ENCODE measurements at regions not wholly inside any gene's neighbourhood (a gene's known extent, or its start where the extent isn't known, plus 50 kb on each side); places are given as distances from the start of the nearest gene placed in this dataset.
"Not testable (repeated sequence)": the region's sequence is repeated elsewhere in the genome, so short reads cannot be mapped to it uniquely, and the experiment has no call there.

- H3K36me3 Mint-ChIP-seq = peaks cover 4 to 13% (median 5%) of the 10 kb centered on the region in 5 donors
- H3K9me3 Mint-ChIP-seq = peaks cover 4 to 25% (median 18%) of the 10 kb centered on the region in 11 donors
- no peak for ATAC-seq
- Histone ChIP-seq H3K27ac (ENCODE audit: low read depth, low read length) (no peak overlapping the region), H3K4me3 (ENCODE audit: low read length) (no peak overlapping the region), H3K27me3 (ENCODE audit: control insufficient read depth in 2 of 2, insufficient read depth in 2 of 2, low read length in 2 of 2) (no peaks in the 10 kb centered on the region), H3K9me3 (ENCODE audit: control insufficient read depth in 2 of 3, low read length in 3 of 3) (peaks cover 0 to 22% (median 0%) of the 10 kb centered on the region in 3 experiments), H3K36me3 (ENCODE audit: control insufficient read depth in 2 of 3, insufficient read depth in 3 of 3, low read length in 3 of 3) (no peaks in the 10 kb centered on the region), H3K4me1 (ENCODE audit: control insufficient read depth in 2 of 2, insufficient read depth in 2 of 2, low read length in 2 of 2) (no peaks in the 10 kb centered on the region)
- intact Hi-C loops (cut with micrococcal nuclease) = no loop called here
- peaks cover 0 to 21% (median 9%) of the 10 kb centered on the region in 5 donors for H3K27me3 Mint-ChIP-seq
- CTCF ChIA-PET = no interaction called here
- no peak overlapping the region for H3K27ac Mint-ChIP-seq
- H3K4me1 Mint-ChIP-seq = peaks cover 5 to 12% (median 6%) of the 10 kb centered on the region in 7 donors
- no peak overlapping the region for H3K4me3 Mint-ChIP-seq
- POLR2A ChIA-PET = no interaction called here
- DNase-seq = no peak
Observed at GRCh38 chr3:194054016-194054415, 81.9 kb upstream of the HES1 start.

- peaks cover 5 to 12% (median 6%) of the 10 kb centered on the region in 7 donors for H3K4me1 Mint-ChIP-seq
- peaks cover 4 to 13% (median 5%) of the 10 kb centered on the region in 5 donors for H3K36me3 Mint-ChIP-seq
- ChIA-PET CTCF (no interaction called here), POLR2A (no interaction called here)
- peaks cover 0 to 21% (median 9%) of the 10 kb centered on the region in 5 donors for H3K27me3 Mint-ChIP-seq
- DNase-seq = no peak
- H3K4me3 ChIP-seq (ENCODE audit: low read length) = no peak overlapping the region
- peaks cover 4 to 23% (median 18%) of the 10 kb centered on the region in 11 donors for H3K9me3 Mint-ChIP-seq
- no peaks in the 10 kb centered on the region for H3K36me3 ChIP-seq (ENCODE audit: control insufficient read depth in 2 of 3, insufficient read depth in 3 of 3, low read length in 3 of 3)
- no peak overlapping the region for H3K4me3 Mint-ChIP-seq
- H3K9me3 ChIP-seq (ENCODE audit: control insufficient read depth in 2 of 3, low read length in 3 of 3) = peaks cover 0 to 22% (median 0%) of the 10 kb centered on the region in 3 experiments
- H3K4me1 ChIP-seq (ENCODE audit: control insufficient read depth in 2 of 2, insufficient read depth in 2 of 2, low read length in 2 of 2) = no peaks in the 10 kb centered on the region
- H3K27ac ChIP-seq (ENCODE audit: low read depth, low read length) = no peak overlapping the region
- no peak overlapping the region for H3K27ac Mint-ChIP-seq
- intact Hi-C loops (cut with micrococcal nuclease) = no loop called here
- no peaks in the 10 kb centered on the region for H3K27me3 ChIP-seq (ENCODE audit: control insufficient read depth in 2 of 2, insufficient read depth in 2 of 2, low read length in 2 of 2)
- no peak for ATAC-seq
Observed at GRCh38 chr3:194054540-194054939, 81.4 kb upstream of the HES1 start.

DNA sequence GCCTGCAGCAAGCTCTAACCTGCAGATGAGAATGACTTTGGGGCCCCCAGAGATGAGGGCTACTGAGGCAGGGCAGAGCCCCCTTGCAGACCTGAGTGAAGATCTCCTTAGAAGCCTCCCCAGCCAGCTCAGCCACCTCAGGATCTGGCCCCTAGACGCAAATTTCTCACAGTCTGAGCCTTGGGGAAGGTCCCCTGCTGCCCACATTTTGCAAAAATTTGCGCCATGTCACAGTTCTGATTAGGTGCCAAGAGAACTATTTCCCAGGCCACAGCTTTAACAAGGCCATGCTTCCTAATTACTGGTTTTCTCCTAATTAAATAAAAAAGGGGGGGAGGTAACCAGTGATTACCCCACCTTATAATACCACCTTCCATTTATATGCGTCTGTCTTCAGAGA lies 81.0 kb upstream of the HES1 start:
- H3K36me3 Mint-ChIP-seq = peaks cover 4 to 13% (median 5%) of the 10 kb centered on the region in 5 donors
- Histone ChIP-seq H3K9me3 (ENCODE audit: control insufficient read depth in 2 of 3, low read length in 3 of 3) (peaks cover 0 to 22% (median 0%) of the 10 kb centered on the region in 3 experiments), H3K4me3 (ENCODE audit: low read length) (no peak overlapping the region), H3K4me1 (ENCODE audit: control insufficient read depth in 2 of 2, insufficient read depth in 2 of 2, low read length in 2 of 2) (no peaks in the 10 kb centered on the region), H3K27ac (ENCODE audit: low read depth, low read length) (no peak overlapping the region), H3K36me3 (ENCODE audit: control insufficient read depth in 2 of 3, insufficient read depth in 3 of 3, low read length in 3 of 3) (no peaks in the 10 kb centered on the region), H3K27me3 (ENCODE audit: control insufficient read depth in 2 of 2, insufficient read depth in 2 of 2, low read length in 2 of 2) (no peaks in the 10 kb centered on the region)
- DNase-seq (no peak), ATAC-seq (no peak)
- H3K4me1 Mint-ChIP-seq = peaks cover 5 to 12% (median 6%) of the 10 kb centered on the region in 7 donors
- H3K27me3 Mint-ChIP-seq = peaks cover 0 to 21% (median 9%) of the 10 kb centered on the region in 5 donors
- ChIA-PET CTCF (no interaction called here), POLR2A (no interaction called here)
- intact Hi-C loops (cut with micrococcal nuclease) = no loop called here
- H3K9me3 Mint-ChIP-seq = peaks cover 4 to 23% (median 18%) of the 10 kb centered on the region in 11 donors
- no peak overlapping the region for H3K4me3 Mint-ChIP-seq
- H3K27ac Mint-ChIP-seq = no peak overlapping the region

- peaks cover 5 to 12% (median 6%) of the 10 kb centered on the region in 7 donors for H3K4me1 Mint-ChIP-seq
- H3K27me3 ChIP-seq (ENCODE audit: control insufficient read depth in 2 of 2, insufficient read depth in 2 of 2, low read length in 2 of 2); H3K4me1 ChIP-seq (ENCODE audit: control insufficient read depth in 2 of 2, insufficient read depth in 2 of 2, low read length in 2 of 2); H3K36me3 Mint-ChIP-seq; DNase-seq; POLR2A ChIA-PET; H3K27ac ChIP-seq (ENCODE audit: low read depth, low read length); H3K4me3 ChIP-seq (ENCODE audit: low read length); CTCF ChIA-PET; ATAC-seq; H3K36me3 ChIP-seq (ENCODE audit: control insufficient read depth in 2 of 3, insufficient read depth in 3 of 3, low read length in 3 of 3); H3K9me3 ChIP-seq (ENCODE audit: control insufficient read depth in 2 of 3, low read length in 3 of 3); intact Hi-C loops (cut with micrococcal nuclease): not testable (repeated sequence)
- H3K4me3 Mint-ChIP-seq = peak overlapping the region in 3 of 10 donors; percentile 25 to 65 (median 31)
- peaks cover 0 to 11% (median 8%) of the 10 kb centered on the region in 11 donors for H3K9me3 Mint-ChIP-seq
- peaks cover 0 to 21% (median 9%) of the 10 kb centered on the region in 5 donors for H3K27me3 Mint-ChIP-seq
- peak overlapping the region in 1 of 9 donors; percentile 13 for H3K27ac Mint-ChIP-seq
Observed at GRCh38 chr3:194056323-194056722, 79.6 kb upstream of the HES1 start.

GRCh38 chr3:194056731-194057415 lies 79.1 kb upstream of the HES1 start:
- peaks cover 0 to 3% (median 2%) of the 10 kb centered on the region in 5 donors for H3K36me3 Mint-ChIP-seq
- intact Hi-C loops (cut with micrococcal nuclease) = no loop called here
- H3K9me3 Mint-ChIP-seq = peaks cover 0 to 7% (median 4%) of the 10 kb centered on the region in 11 donors
- no peaks in the 10 kb centered on the region for H3K36me3 ChIP-seq (ENCODE audit: control insufficient read depth in 2 of 3, insufficient read depth in 3 of 3, low read length in 3 of 3)
- H3K27me3 Mint-ChIP-seq = peaks cover 0 to 21% (median 9%) of the 10 kb centered on the region in 5 donors
- H3K9me3 ChIP-seq (ENCODE audit: control insufficient read depth in 2 of 3, low read length in 3 of 3) = peaks cover 0 to 4% (median 0%) of the 10 kb centered on the region in 3 experiments
- no peak overlapping the region for H3K27ac ChIP-seq (ENCODE audit: low read depth, low read length)
- peak overlapping the region in 1 of 9 donors; percentile 13 for H3K27ac Mint-ChIP-seq
- ATAC-seq (no peak), DNase-seq (no peak)
- H3K4me1 Mint-ChIP-seq = peaks cover 5 to 12% (median 6%) of the 10 kb centered on the region in 7 donors
- peak overlapping the region in 4 of 10 donors; percentile 25 to 85 (median 38) for H3K4me3 Mint-ChIP-seq
- H3K4me3 ChIP-seq (ENCODE audit: low read length) = no peak overlapping the region
- ChIA-PET CTCF (interaction anchor here (0.6 kb wide), 1 partner anchor 10 kb away, joined by 3 read pairs; no protein-coding TSS in a partner anchor), POLR2A (no interaction called here)
- no peaks in the 10 kb centered on the region for H3K4me1 ChIP-seq (ENCODE audit: control insufficient read depth in 2 of 2, insufficient read depth in 2 of 2, low read length in 2 of 2)
- H3K27me3 ChIP-seq (ENCODE audit: control insufficient read depth in 2 of 2, insufficient read depth in 2 of 2, low read length in 2 of 2) = no peaks in the 10 kb centered on the region

DNA sequence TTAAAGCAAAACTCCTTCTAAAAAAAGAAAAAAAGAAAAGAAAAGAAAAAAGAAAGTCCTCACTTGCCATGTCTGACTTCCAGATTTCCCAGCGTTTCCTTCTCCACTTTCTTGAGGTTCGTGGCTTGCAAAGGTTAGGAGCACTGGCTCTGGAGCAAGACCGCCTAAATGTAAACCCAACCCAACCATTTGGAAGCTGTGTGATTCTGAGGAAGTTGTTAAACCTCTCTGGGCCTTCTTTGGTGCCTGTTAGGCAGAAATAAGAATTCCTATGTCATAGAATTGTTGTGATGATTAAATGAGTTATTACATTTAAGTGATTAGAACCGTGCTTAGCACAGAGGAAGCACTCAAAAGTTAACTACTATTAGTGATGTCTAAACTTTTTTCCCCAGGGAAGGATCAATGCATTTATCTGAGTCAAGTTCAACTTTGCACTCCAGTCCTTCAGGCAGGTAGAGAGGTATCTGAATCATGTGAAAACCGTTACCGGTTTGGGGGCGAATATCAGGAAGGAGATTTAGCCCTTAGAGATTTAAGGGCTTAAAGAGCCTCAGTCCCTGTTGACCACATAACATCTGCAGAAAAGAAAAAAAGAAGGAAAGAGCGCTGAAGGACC lies 78.3 kb upstream of the HES1 start:
- peak overlapping the region in 2 of 9 donors; percentile 62 to 82 for H3K27ac Mint-ChIP-seq
- H3K4me3 Mint-ChIP-seq = peak overlapping the region; percentile 66 to 85 (median 78)
- intact Hi-C loops (cut with micrococcal nuclease) = no loop called here
- H3K4me1 ChIP-seq (ENCODE audit: control insufficient read depth in 2 of 2, insufficient read depth in 2 of 2, low read length in 2 of 2) = no peaks in the 10 kb centered on the region
- H3K27me3 ChIP-seq (ENCODE audit: control insufficient read depth in 2 of 2, insufficient read depth in 2 of 2, low read length in 2 of 2) = no peaks in the 10 kb centered on the region
- ChIA-PET POLR2A (no interaction called here), CTCF (interaction anchor here (0.6 kb wide), 1 partner anchor 9 kb away, joined by 3 read pairs; no protein-coding TSS in a partner anchor)
- H3K27ac ChIP-seq (ENCODE audit: low read depth, low read length) = no peak overlapping the region
- H3K9me3 Mint-ChIP-seq = peaks cover 0 to 5% (median 0%) of the 10 kb centered on the region in 11 donors
- DNase-seq (no peak), ATAC-seq (no peak)
- H3K36me3 ChIP-seq (ENCODE audit: control insufficient read depth in 2 of 3, insufficient read depth in 3 of 3, low read length in 3 of 3) = no peaks in the 10 kb centered on the region
- H3K4me3 ChIP-seq (ENCODE audit: low read length) = no peak overlapping the region
- no peaks in the 10 kb centered on the region for H3K9me3 ChIP-seq (ENCODE audit: control insufficient read depth in 2 of 3, low read length in 3 of 3)
- peaks cover 5 to 12% (median 6%) of the 10 kb centered on the region in 7 donors for H3K4me1 Mint-ChIP-seq
- H3K36me3 Mint-ChIP-seq = no peaks in the 10 kb centered on the region
- peaks cover 0 to 21% (median 9%) of the 10 kb centered on the region in 5 donors for H3K27me3 Mint-ChIP-seq
